Hindlimb muscle (tissue), 1 donor: ENCODE measurements at regions not wholly inside any gene's neighbourhood (a gene's known extent, or its start where the extent isn't known, plus 50 kb on each side); places are given as distances from the start of the nearest gene placed in this dataset.

ENCODE experiments used
- DNase-seq: peaks from one replicate; pipeline ENCODE4 v3.0.0-alpha.2; 2013

DNA sequence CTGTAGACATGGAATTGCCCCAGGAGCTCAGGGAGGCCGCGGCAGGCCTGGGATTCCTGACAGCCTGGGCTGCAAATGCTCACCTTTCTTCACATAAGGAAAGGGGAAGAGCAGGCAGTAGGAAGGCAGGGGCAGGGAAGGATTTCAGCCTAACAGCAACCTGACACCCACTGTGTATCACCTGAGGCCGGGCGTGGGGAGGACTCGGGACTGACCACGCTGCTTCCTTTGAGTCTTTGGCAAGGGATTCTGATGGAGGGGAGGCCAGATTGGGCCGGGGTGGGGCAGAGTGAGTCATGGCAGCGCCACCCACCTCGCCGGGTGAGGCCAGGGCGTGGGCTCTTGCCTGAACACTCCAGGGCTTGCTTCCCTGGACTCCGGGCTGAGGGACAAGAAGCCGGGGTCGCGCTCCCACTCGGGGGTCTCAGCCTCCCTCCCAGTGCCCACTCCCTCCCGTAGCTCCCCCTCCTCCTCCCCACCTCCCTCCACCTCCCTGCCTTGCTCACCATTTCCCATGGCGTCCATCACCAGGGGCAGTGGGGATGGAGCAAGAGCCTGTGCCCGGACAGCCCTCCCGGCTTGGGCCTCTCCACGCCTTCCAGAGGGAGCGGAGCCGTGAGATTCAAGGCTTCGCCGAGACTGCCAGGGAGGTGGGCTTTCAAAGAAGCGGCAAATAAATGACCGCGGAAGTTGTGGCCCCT is 247.9 kb upstream of the RTL1 start:
- DNase-seq: no peak

DNA sequence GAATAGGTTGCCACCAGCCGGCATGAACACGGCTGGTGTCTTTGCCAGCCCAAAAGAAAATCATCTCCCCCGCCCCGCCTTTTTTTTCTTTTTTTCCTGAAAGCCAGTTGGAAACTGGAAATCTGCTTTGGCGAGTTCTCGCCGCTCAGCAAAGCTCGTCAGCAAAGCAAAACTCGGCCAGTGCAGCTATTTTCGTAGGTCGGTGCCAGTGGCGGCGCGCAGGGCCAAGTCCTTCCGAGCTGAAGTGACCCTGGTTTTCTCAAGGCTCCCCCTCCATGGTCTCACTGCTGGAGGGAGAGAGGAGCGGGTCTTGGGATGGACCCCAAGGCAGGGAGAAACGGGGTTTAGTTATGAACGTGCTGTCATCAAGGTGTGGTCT is 248.4 kb upstream of the RTL1 start:
- no peak for DNase-seq

DNA sequence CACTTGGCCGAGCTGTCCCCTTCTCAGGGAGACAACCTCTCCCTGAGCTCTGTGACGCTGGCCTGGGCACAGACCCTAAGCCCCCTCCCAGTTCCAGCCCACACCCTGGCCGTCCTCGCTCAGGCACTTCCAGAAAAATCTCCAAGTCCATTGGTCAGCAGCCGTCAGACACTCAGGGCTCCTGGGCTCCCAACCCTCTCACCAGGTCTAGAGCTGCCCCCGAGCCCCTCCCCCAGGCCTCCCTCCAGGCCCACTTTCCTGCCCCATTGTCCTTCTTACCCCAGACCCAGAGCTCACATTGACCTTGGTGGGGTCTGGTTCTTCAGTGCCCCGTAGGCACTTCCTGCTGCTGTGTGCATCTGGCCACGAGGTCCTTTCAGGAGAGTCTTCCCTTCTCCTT is 249.3 kb upstream of the RTL1 start:
- DNase-seq: no peak

DNA sequence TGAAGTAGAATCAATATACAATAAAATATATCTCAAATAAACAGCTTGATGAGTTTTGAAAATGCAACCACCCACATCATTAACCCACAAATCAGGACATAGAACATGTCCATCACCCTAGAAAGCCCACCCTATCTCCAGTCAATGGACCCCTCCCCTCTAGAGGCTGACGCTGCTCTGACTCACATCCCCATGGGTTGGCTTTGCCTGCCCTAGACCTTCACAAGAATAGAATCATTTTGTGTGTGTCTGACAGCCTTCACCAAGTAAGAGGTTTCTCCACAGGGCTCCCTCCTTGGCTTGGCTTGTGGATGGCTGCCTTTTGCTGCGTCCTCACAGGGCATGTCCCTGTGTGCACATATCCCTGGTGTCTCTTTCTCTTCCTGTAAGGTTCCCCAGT is 250.2 kb upstream of the RTL1 start:
- DNase-seq: no peak

DNA sequence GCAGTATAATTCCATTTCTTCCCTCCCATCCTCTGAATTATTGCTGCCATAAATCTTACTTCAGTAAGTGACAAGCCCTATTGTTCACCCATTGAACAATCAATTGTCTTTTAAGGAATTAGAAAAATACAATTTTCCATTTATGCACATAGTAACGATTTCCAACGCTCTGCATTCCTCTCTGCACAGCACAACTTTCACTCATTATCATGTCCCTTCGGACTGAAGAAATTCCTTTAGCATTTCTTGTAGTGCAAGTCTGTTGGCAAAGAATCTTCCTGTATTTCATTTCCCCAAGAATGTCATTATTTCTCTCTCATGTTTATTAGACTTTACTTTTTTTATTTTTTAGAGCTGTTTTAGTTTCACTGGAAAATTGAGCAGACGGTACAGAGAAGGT is 252.1 kb upstream of the RTL1 start:
- no peak for DNase-seq

DNA sequence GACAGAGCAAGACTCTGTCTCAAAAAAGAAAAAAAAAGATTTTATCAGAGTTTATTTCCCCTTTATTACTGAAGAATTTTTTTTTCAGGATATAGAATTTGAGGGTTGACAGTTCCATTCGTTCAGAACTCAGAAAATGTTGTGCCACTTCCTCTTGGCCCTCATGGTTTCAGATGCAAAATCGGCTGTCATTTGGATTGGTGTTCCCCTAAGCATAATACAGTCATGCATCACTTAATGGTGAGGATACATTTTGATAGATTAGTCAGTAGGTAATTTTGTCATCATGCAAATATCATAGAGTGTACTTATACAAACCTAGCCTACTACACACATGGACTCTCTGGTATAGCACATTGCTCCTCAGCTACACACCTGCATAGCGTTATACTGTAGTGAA is 263.9 kb upstream of the RTL1 start:
- DNase-seq: no peak

DNA sequence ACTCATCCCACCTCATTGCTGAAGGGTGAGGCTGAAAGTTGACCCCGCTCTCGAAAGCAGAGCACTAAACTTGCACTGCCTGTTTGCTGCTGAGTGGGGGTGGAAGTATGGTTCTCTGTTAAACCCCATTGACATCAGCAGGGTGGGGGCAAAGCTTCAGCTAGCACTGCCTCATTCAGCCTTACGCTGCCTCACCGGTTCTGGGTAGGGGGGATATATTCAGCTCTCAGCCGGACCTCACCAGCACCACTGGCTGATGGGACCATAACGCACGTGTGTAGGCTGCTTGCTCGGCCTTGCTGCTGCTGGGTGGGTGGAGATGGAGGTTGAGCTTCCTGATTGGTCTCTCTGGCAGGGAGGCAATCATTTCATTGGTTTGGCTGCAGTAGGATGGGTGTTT is 265.7 kb upstream of the RTL1 start:
- no peak for DNase-seq

DNA sequence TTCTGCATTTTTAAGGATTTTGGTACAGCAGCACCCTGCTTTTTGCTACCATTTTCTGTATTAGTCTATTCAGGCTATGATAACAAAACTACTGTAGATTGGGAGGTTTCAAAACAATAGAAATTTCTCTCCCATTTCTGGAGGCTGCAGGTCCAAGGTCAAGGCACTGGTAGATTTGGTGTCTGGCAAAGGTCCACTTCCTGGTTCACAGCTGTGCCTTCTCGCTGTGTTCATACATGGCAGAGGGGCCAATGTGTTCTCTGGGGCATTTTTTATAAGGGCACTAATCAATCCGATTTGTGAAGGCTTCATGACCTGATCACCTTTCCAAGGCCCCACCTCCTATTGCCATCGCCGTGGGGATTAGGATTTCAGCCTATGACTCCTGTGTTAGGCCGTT is 268.1 kb upstream of the RTL1 start:
- no peak for DNase-seq

DNA sequence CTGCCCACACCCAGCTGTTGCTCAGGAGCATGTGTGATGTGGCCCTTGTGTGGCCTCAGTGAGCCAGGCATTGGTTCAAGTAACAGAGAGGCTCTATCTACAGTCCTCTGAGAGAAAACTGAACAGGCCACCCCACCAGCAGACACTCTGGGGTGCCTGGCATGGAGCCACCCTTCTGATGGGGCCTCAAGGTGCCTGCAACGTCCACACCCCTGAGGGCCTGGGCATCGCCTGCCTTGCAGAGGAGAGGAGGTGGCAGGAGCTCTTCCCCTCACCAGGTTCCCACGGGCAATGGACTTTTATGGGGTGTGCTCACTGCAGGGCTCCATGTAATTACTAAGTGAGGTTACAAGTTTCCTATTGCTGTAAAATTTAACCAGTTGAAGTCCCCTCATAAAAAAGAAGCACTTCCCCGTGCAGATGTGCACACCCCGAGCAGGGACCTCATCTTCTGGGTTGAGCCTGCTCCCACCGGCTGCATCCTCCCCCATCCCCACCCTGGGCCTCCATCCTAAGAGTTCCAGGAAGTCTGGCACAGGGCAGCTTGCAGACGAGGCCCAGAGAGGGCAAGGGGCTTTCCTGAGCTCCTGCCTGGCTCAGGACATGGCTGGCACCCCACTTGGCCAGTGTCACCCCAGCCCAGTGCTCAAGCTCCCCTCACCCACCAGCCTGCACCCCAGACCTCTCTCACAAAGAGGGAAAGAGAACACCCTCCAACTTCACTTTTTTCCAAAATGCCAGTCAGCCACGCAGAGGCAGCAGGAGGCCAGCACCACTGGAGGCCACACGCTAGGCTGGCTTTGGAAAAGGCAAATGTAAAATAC is 270.4 kb upstream of the RTL1 start:
- DNase-seq: no peak

DNA sequence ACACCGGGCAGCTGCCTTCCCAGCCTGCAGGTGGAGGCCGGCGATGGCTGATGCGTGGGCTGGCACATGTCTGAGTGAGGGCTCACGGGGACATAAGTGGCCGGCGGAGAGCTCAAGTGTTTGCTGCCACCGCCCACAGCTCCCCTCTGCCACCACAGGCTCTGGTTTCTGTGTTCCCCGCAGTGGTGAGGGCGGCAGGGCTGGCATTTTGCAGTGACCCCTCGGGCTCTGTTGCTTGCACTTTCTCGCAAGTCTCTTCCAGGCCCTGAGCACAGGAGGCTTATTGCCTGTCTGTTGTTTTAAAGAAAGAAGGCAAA is 271.0 kb upstream of the RTL1 start:
- no peak for DNase-seq

DNA sequence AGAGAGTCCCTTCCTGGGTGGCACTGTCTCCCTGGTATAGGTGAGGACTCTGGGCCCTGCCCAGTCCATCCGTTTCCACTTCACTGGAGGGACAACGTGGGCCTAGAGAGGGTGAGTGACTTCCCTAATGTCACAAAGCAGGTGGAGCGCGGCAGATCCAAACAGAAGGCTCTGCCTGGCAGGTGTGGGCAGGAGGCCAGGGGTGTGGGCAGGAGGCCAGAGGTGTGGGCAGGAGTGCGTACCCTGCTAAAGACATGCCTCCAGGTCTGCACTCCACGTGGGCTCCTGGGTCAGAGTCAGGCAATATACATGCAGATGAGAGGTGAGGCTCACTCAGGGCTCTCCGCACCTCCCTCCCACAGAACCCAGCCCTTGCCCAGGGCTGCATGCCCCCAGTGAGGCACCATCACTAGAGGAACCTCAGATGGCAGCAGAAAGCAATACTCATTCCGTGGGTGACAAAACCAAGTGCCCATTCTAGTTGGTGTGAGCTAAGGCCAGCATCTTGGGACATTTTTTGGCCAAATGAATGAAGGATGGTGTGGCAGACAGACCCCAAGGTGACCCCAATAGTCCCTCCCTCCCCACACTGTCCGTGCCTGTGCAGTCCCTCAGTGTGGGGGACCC is 271.6 kb upstream of the RTL1 start:
- DNase-seq: no peak

DNA sequence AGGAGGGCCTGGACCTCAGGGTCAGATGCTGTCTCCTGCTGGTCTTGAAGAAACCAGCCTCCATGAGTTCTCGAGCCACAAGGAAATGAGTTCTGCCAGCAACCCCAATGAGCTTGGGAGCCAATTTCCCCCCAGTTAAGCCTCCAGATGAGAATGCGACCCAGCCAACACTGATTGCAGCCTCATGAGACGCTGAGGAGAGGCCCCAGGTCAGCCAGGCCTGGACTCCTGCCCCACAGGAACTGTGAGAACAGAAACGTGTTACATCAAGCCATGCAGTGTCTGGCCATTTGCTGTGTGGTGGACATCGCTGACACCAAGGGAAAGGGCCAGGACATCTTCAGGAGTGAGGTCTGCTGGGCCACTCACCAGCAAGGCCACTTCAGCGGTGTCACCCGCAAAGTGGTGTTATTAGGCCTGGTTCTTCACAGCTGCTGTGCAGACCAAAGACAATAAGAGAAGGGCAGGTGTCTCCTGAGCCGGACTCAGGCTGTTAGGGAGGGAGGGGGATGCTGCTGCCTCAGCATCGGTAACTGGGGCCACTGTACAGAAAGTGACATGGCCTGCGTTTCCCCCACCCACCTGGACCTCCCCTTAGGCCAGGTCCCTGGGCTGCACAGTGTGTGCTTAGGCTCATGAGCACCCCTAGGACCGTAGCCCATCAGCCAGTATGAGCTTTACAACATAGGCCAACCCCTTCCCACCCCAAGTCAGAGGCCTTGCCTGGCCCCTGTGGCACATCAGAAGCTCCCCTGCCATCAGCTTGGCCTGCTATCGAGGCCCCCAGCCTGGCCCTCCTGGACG is 272.4 kb upstream of the RTL1 start:
- no peak for DNase-seq

DNA sequence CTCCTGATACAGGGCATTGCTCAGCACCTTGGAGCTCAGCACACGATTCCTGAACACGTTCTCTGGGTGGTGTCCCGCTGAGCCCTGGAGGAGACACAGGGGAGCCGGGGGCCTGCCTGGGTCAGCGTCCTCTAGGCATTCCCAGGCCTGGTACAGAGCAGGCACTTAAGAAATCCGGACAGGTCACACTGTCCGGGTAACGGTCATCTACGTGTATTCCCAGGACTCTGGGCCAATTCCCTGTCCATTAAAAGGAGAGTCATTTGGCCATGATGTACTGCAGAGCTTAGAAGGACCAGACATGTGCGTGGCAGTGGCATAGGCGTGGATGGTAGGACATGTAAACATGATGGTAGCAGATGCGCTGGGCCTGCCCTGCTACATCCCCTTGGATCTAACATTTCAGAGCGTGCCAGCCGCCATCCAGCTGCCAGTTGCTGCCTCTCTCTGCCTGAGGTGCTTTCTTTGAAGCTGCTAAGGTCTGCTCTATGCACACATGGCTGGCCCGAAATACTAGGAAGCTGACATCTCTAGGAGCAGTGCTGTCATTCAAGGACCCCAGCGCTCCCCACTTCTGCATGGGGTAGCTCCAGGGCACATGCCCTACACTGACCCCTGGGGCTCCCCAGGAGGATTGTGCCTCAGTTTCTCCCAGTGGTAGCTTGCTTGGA is 273.1 kb upstream of the RTL1 start:
- no peak for DNase-seq

DNA sequence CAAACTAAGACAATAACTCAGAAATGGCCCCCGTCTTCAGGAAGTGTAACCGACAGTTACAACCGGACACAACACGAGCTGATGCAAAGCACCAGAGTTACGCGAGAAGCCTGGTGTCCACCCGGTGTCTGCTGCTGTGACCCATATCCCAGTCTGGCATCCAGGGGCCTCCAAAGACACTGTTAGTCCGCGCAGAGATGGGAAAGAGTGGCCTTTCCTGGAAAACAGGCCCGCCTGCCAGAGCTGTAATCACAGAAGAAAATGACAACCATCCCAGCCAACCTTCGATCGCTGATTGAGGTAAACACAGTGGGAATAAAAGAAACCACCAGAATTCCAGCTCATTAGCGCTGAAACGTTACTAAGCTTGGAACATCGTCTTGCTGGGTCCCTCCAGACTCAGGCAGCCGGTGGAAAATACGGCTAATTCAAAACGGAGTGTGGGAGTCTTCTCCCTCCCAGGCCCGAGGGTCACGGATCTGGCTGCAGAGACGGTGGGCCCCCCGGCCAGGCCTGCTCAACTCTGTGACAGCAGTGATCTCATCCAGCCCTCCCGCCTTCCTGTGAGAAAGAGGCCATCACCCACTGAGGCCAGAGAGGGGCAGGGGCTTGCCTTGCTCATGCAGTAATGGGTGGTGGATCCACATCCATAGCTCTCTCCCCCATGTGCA is 273.9 kb upstream of the RTL1 start:
- peak; percentile 76 for DNase-seq

DNA sequence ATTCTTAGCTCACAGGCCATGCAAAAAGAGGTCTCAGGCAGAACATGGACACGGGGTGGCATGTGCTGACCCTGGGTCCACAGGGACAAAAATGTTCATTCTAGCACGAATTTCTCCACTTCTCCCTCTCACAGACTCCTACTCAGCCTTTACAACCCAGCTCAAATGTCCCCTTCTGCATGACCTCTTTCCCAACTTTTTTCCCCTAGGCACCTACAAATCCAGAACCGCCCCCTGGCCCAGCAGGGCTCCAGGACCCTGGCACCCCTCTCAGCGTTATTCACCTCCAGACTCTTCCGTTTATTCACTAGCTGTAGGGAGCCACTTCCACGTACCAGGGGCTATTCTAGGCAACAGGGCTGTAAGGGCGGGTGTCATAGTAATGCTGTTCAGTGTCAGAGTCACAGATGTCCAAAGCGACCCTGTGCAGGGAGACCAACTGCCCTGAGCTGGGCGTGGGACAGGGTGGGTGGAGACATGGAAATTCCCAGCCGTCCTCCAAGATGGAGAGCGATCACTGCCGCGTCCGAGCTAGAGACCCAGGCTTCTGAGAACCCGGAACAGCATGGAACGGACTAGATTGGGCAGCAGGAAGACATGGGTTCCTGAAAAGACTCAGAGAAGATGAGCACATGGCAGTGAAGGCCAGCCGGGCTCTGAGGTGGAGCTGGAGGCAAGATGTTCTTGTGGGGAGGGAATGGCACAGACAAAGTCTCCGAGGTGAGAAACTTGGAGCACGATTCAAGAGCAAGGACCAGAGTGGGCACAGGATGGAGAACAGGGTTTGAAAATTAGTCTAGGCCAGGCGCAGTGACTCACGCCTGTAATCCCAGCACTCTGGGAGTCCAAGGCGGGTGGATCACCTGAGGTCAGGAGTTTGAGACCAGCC is 274.9 kb upstream of the RTL1 start:
- DNase-seq: no peak

DNA sequence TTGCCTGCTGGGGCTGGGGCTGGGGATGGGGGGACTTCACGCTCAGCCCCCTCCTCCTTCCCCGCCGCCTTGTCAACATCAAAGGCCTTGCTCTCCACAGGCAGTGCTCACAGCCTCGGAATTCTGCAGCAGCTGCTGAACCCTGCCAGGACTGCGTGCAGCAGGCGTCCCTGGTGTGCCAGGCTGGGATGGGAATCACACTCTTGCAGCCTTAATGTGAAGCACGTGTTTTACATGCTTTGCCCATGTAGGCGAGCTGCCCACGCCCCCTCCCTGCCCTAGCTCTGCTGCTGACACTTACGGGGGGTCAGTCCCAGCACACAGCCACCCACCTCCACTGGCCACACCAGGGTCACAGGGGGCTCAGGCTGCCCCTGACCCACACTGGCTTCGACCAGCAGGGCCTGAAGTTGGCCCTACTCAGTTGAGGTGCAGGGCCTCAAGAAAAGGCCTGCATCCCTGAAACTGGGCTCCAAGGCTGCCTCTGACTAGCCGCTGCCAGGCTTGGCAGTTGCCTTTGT is 276.2 kb upstream of the RTL1 start:
- DNase-seq: no peak

DNA sequence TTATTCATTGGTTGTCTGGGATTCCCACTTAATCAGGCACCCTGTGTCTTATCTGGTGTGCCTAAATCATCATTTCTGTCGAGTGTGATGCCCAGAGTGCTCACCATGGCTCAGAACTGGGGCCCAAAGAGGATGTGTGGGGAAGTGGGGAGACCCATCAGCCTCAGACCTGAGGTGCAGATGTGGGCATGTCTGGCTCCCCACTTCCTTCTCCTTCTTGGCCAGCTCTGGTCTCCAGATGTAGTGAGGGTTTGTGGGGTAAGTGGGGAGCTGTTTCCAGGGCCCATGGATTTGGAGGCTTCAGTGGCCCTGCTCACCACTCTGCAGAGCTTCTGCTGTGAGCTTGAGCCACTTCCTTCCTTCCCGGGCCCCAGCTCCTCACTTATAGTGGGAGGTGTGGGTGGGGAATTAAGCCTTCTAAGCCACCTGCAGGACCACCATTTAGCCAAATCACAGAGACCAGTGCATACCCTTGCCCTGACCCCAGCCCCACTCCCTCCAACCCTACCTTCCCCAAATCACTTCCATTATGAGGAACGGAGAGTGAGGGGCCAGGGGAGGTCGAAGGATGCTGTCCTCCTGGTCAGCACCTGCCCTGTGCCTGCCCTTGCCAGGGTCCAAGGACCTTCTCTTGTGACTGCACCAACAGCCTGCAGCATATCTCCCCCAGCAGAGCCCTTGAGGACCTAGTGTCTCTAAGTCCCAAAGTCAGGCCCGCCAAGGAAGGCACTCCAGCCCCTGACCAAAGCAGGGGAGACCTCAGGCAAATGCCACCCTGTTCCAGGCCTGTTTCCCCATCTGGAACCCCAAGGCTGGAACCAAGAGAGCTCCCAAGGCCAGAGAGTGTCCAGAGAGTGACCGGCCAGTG is 278.2 kb upstream of the RTL1 start:
- DNase-seq: no peak

DNA sequence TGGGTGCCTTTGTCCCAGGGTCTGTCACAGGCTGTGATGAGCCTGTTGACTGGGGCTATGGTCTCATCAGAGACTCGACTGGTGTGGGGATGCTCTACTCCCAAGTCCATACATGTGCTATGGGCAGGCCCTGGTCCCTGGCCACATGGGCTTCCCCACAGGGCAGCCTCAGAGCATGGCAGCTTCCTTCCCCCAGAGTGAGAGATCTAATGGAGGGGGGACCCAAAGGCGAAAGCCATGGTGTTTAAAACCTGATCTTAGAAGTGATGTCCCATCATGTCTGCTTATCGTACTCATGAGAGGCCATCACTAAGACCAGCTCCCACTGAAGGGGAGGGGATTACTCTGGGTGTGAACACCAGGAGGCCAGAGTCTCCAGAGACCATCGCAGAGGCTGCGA is 279.0 kb upstream of the RTL1 start:
- no peak for DNase-seq

DNA sequence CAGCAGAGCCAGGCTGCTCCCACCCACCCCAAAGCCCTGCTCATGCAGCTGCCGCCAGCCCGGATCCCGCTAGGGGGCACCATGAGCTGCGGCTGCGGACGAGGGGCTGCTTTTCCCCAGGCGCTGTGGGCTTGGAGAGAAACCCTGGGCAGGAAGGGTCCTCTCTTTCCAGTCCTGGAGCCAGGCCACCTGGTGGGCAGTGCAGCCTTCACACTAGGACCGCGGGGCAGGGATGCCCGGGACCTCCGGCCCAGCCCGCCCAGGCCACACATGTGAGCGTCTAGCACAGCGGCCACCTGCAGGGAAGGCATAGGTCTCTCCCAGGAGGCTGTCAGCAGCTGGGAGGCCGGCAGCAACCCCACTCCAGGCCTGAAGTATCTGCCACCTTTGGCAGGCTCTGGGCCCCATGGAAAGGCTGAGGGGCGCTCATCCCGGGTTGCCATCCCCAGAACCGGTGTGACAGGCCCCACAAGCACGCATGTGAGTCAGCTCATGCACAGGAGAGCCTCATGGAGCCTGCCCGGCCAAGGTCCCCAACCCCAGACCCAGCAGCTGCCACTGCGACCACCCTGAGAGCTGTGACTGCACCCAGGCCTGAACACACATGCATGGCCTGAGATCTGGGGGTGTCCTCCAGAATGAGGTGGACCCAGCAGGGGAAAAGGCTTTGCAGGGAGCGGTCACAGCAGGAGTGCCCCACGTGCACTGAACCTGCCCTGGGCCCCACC is 280.0 kb upstream of the RTL1 start:
- no peak for DNase-seq
